Smooth muscle cell (in vitro differentiated cells): ENCODE measurements at regions not wholly inside any gene's neighbourhood (a gene's known extent, or its start where the extent isn't known, plus 50 kb on each side); places are given as distances from the start of the nearest gene placed in this dataset.

ENCODE experiments used
- DNase-seq: peaks from one replicate; lab custom pipeline; 2025; ENCODE audit not compliant: unreplicated experiment; lab: John Stamatoyannopoulos, UW
- H2AFZ ChIP-seq: fragments of 200-600 bp; sonication (generic); 2 replicates; pipeline ENCODE4 v1.6.0; 2016; ENCODE audit warnings: antibody characterized with exemption, low read depth, mild to moderate bottlenecking
- H3F3A ChIP-seq: fragments of 200-600 bp; sonication (generic); 2 replicates; pipeline ENCODE4 v1.6.0; 2017; ENCODE audit warnings: antibody characterized with exemption, low read depth
- H3K27ac ChIP-seq: fragments of 200-600 bp; sonication (generic); 2 replicates; pipeline ENCODE4 v1.5.1; 2016; ENCODE audit warnings: low read depth, mild to moderate bottlenecking
- H3K27me3 ChIP-seq: fragments of 200-600 bp; sonication (generic); 2 replicates; pipeline ENCODE4 v1.6.1; 2016; ENCODE audit warnings: low read depth, mild to moderate bottlenecking
- H3K36me3 ChIP-seq: fragments of 200-600 bp; sonication (generic); 2 replicates; pipeline ENCODE4 v1.5.1; 2016; ENCODE audit warnings: low read depth
- H3K4me1 ChIP-seq: fragments of 200-600 bp; sonication (generic); 2 replicates; pipeline ENCODE4 v1.5.1; 2016; ENCODE audit warnings: low read depth
- H3K4me2 ChIP-seq: fragments of 200-600 bp; sonication (generic); 2 replicates; pipeline ENCODE4 v1.6.0; 2016; ENCODE audit warnings: mild to moderate bottlenecking
- H3K4me3 ChIP-seq: fragments of 200-600 bp; sonication (generic); 2 replicates; pipeline ENCODE4 v1.5.1; 2016; ENCODE audit warnings: mild to moderate bottlenecking
- H3K79me2 ChIP-seq: fragments of 200-600 bp; sonication (generic); 2 replicates; pipeline ENCODE4 v1.6.0; 2016; ENCODE audit warnings: low read depth, mild to moderate bottlenecking
- H3K9ac ChIP-seq: fragments of 200-600 bp; sonication (generic); 2 replicates; pipeline ENCODE4 v1.6.0; 2016; ENCODE audit warnings: low read depth
- H3K9me3 ChIP-seq: fragments of 200-600 bp; sonication (generic); replicated peaks from 2 replicates; pipeline ENCODE4 v1.5.1; 2016; ENCODE audit warnings: low read depth
- H4K20me1 ChIP-seq: fragments of 200-600 bp; sonication (generic); 2 replicates; pipeline ENCODE4 v1.6.0; 2016; ENCODE audit warnings: low read depth
- CTCF ChIP-seq: fragments of 200-600 bp; sonication (generic); IDR thresholded peaks from 2 replicates; pipeline ENCODE4 v1.5.1; 2017; ENCODE audit warnings: borderline replicate concordance, mild to moderate bottlenecking, antibody characterized with exemption; ENCODE audit not compliant: insufficient read depth, poor library complexity, severe bottlenecking
- WGBS: methylation state at CpG from one replicate; pipeline ENCODE4 v1.1.7; 2016; ENCODE audit warnings: low lambda C conversion rate; 5-methylcytosine and 5-hydroxymethylcytosine counted together

GRCh38 chr14:40936861-40937260 is 669.8 kb upstream of the LRFN5 start:
- H3K36me3 ChIP-seq, result no peaks in the 10 kb centered on the region
- H3K4me2 ChIP-seq, result no peak overlapping the region
- 100% methylated on average over 1 of the region's 1 CpG for WGBS
- H3K9me3 ChIP-seq, result no peaks in the 10 kb centered on the region
- TF ChIP-seq CTCF, result no peak
- no peak overlapping the region for H3K27ac ChIP-seq
- no peaks in the 10 kb centered on the region for H3F3A ChIP-seq
- H3K9ac ChIP-seq, result no peak overlapping the region
- no peaks in the 10 kb centered on the region for H3K4me1 ChIP-seq
- H3K79me2 ChIP-seq, result no peaks in the 10 kb centered on the region
- H3K4me3 ChIP-seq, result no peak overlapping the region
- no peaks in the 10 kb centered on the region for H3K27me3 ChIP-seq
- DNase-seq, result no peak
- H4K20me1 ChIP-seq, result no peaks in the 10 kb centered on the region
- no peak overlapping the region for H2AFZ ChIP-seq

- H3K36me3 ChIP-seq, result no peaks in the 10 kb centered on the region
- H3K4me1 ChIP-seq, result no peaks in the 10 kb centered on the region
- no peak for DNase-seq
- no peaks in the 10 kb centered on the region for H3K79me2 ChIP-seq
- H3K4me2 ChIP-seq, result no peak overlapping the region
- H2AFZ ChIP-seq, result no peak overlapping the region
- no peak overlapping the region for H3K4me3 ChIP-seq
- no peaks in the 10 kb centered on the region for H3F3A ChIP-seq
- no peaks in the 10 kb centered on the region for H3K27me3 ChIP-seq
- no peak overlapping the region for H3K9ac ChIP-seq
- H3K9me3 ChIP-seq, result no peaks in the 10 kb centered on the region
- H4K20me1 ChIP-seq, result no peaks in the 10 kb centered on the region
- no peak for TF ChIP-seq CTCF
- H3K27ac ChIP-seq, result no peak overlapping the region
These were observed 686.3 kb upstream of the LRFN5 start for GRCh38 chr14:40920380-40920779.

- Histone ChIP-seq H3F3A (no peaks in the 10 kb centered on the region), H2AFZ (no peak overlapping the region), H4K20me1 (no peaks in the 10 kb centered on the region), H3K9ac (no peak overlapping the region), H3K27me3 (no peaks in the 10 kb centered on the region), H3K79me2 (no peaks in the 10 kb centered on the region), H3K36me3 (no peaks in the 10 kb centered on the region), H3K4me2 (no peak overlapping the region), H3K9me3 (no peaks in the 10 kb centered on the region), H3K27ac (no peak overlapping the region), H3K4me3 (no peak overlapping the region), H3K4me1 (no peaks in the 10 kb centered on the region)
- WGBS, result 72% methylated on average over 4 of the region's 4 CpGs
- TF ChIP-seq CTCF, result no peak
- no peak for DNase-seq
These were observed 695.5 kb upstream of the LRFN5 start for GRCh38 chr14:40911141-40911540.

GRCh38 chr14:40909906-40910305 is 696.8 kb upstream of the LRFN5 start:
- no peak for DNase-seq
- no peaks in the 10 kb centered on the region for H3K4me1 ChIP-seq
- H3K9ac ChIP-seq, result no peak overlapping the region
- H3K27me3 ChIP-seq, result no peaks in the 10 kb centered on the region
- H3K9me3 ChIP-seq, result no peaks in the 10 kb centered on the region
- no peak overlapping the region for H3K27ac ChIP-seq
- no peak overlapping the region for H2AFZ ChIP-seq
- H3K79me2 ChIP-seq, result no peaks in the 10 kb centered on the region
- WGBS, result 4% methylated on average over 2 of the region's 2 CpGs
- no peak for TF ChIP-seq CTCF
- no peak overlapping the region for H3K4me3 ChIP-seq
- H4K20me1 ChIP-seq, result no peaks in the 10 kb centered on the region
- no peaks in the 10 kb centered on the region for H3F3A ChIP-seq
- no peaks in the 10 kb centered on the region for H3K36me3 ChIP-seq
- H3K4me2 ChIP-seq, result no peak overlapping the region
